Heart left ventricle (tissue), 13 donors: ENCODE measurements at regions not wholly inside any gene's neighbourhood (a gene's known extent, or its start where the extent isn't known, plus 50 kb on each side); places are given as distances from the start of the nearest gene placed in this dataset.

Source experiments
- POLR2A ChIP-seq, 2 donors: fragments of 450-650 bp; IDR thresholded peaks; one replicate each; pipeline ENCODE4 v1.6.1; 2017; ENCODE audit warnings: antibody characterized with exemption in 2 of 2, mild to moderate bottlenecking in 2 of 2, moderate library complexity in 2 of 2
- TF ChIP-seq, protein P1 (sequence below), 12 donors: fragments of 200-600 bp; sonication (generic) in 4 of 12; IDR thresholded peaks; one replicate each; pipeline versions ENCODE4 v1.5.0 to v1.8.0; 2018 to 2022; ENCODE audit warnings: antibody characterized with exemption in 12 of 12, mild to moderate bottlenecking in 5 of 12
- donor health status: ischemic (EF 13 %, LVEDD 7.1; RV severe dilation, severe dysfunction).
- donor health status: DM: no; HTN: yes; CAD: no.
- donor health status: DM: no; HTN: no; CAD: no.
- donor health status: ischemic (EF 25% LVEDD 6.9; RV normal size, moderate dysfunction).
- donor health status: ischemic (EF 25% LVEDD 5.7; RV mildly dilated, moderate dysfunction).
- donor health status: ischemic (EF 35%, LVEDD 5.7; RV mildly dilated, moderate dysfunction).
- donor health status: nonischemic (EF 11% LVEDD 7.7; RV severe dilation, severe dysfunction).
- donor health status: DM: yes; HTN: yes; CAD: no.
- donor health status: PGD.
- donor health status: ischemic (EF 29% LVEDD 5.4; RV normal size, mild dysfunction).
- donor health status: nonischemic (EF 23%, LVEDD 6.1; RV moderate dilation, normal function).

- no peak for TF ChIP-seq POLR2A (IDR thresholded peaks at IDR 0.05)
- TF ChIP-seq, protein P1, sequence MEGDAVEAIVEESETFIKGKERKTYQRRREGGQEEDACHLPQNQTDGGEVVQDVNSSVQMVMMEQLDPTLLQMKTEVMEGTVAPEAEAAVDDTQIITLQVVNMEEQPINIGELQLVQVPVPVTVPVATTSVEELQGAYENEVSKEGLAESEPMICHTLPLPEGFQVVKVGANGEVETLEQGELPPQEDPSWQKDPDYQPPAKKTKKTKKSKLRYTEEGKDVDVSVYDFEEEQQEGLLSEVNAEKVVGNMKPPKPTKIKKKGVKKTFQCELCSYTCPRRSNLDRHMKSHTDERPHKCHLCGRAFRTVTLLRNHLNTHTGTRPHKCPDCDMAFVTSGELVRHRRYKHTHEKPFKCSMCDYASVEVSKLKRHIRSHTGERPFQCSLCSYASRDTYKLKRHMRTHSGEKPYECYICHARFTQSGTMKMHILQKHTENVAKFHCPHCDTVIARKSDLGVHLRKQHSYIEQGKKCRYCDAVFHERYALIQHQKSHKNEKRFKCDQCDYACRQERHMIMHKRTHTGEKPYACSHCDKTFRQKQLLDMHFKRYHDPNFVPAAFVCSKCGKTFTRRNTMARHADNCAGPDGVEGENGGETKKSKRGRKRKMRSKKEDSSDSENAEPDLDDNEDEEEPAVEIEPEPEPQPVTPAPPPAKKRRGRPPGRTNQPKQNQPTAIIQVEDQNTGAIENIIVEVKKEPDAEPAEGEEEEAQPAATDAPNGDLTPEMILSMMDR (IDR thresholded peaks at IDR 0.05): no peak
Measured at GRCh38 chr5:25451294-25451693, 806.5 kb upstream of the CDH10 start.
